ENCODE measurements at regions not wholly inside any gene's neighbourhood (a gene's known extent, or its start where the extent isn't known, plus 50 kb on each side); places are given as distances from the start of the nearest gene placed in this dataset.

DNA sequence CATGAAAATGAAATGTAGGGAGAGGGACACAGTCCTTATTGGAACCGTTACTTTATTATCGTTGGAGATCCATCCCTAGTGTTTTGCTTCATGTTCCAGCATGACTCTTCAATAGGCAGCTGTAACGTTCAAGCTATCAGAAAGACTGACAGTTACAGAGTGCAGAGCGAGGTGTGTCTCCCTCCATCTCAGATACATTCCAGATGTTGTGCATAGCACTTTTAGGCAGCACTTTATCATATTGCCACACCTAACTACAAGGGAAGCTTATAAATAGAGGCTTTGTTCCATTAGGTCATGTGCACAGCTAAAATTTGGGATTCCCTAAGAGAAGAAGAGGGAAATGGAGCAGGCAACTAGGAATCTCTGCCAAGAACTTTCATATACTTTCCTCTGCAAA, 1009.6 kb downstream of the ROBO2 start:
- Histone ChIP-seq H3K27ac (no peak overlapping the region), H3K9me3 (no peaks in the 10 kb centered on the region), H3K4me1 (no peaks in the 10 kb centered on the region), H3K27me3 (no peaks in the 10 kb centered on the region), H3K36me3 (no peaks in the 10 kb centered on the region), H3K4me3 (no peak overlapping the region)
- no peak for DNase-seq (ENCODE audit: extremely low spot score in 2 of 2)
- intact Hi-C loops (cut with DNase I), result no loop called here
- TF ChIP-seq POLR2A (IDR thresholded peaks at IDR 0.05) (no peak), POLR2AphosphoS5 (IDR thresholded peaks at IDR 0.05; ENCODE audit: insufficient read depth in 1 of 2, low read depth in 1 of 2) (no peak)
- TF ChIP-seq, protein P1, sequence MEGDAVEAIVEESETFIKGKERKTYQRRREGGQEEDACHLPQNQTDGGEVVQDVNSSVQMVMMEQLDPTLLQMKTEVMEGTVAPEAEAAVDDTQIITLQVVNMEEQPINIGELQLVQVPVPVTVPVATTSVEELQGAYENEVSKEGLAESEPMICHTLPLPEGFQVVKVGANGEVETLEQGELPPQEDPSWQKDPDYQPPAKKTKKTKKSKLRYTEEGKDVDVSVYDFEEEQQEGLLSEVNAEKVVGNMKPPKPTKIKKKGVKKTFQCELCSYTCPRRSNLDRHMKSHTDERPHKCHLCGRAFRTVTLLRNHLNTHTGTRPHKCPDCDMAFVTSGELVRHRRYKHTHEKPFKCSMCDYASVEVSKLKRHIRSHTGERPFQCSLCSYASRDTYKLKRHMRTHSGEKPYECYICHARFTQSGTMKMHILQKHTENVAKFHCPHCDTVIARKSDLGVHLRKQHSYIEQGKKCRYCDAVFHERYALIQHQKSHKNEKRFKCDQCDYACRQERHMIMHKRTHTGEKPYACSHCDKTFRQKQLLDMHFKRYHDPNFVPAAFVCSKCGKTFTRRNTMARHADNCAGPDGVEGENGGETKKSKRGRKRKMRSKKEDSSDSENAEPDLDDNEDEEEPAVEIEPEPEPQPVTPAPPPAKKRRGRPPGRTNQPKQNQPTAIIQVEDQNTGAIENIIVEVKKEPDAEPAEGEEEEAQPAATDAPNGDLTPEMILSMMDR (IDR thresholded peaks at IDR 0.05), result no peak

DNA sequence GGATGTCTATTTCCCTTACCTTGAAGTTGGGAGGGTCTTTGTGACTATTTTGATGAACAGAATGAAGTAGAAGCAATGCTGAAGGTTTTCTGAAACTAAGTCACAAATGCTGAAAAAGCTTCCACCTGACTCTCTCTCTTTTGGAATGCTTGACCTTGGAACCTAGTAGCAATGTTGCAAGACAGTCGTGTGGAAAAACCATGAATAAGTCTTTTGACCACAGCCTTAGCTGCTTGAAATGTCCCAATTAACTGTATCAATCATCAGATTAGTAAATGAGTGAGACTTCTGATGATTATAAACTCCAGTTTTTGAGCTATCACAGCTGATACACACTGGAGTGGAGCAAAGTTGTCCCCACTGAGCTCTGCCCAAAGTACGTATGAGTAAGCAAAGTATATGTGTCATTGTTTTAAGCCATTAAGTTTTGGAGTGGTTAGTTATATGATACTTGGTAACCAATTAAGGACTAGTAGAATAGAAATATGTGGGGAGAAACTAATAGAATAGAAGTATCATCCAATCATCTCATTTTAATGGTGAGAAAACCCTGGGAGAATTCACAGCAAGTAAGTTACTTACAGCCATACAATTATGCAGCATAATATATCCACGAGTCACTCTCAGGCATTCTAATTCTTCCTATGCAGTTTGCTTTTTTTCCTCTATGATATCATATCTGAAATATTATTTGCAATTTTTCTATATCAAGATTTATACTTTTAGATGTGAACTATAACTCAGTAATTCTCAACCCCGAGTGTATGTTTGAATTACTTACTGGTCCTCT, 1010.6 kb downstream of the ROBO2 start:
- Histone ChIP-seq H3K4me1 (no peaks in the 10 kb centered on the region), H3K36me3 (no peaks in the 10 kb centered on the region), H3K4me3 (no peak overlapping the region), H3K27me3 (no peaks in the 10 kb centered on the region), H3K27ac (no peak overlapping the region), H3K9me3 (no peaks in the 10 kb centered on the region)
- intact Hi-C loops (cut with DNase I), result no loop called here
- TF ChIP-seq POLR2AphosphoS5 (IDR thresholded peaks at IDR 0.05; ENCODE audit: insufficient read depth in 1 of 2, low read depth in 1 of 2), result no peak
- TF ChIP-seq, protein P1 (IDR thresholded peaks at IDR 0.05), result no peak
- TF ChIP-seq POLR2A (IDR thresholded peaks at IDR 0.05), result no peak
- DNase-seq (ENCODE audit: extremely low spot score in 2 of 2), result no peak

DNA sequence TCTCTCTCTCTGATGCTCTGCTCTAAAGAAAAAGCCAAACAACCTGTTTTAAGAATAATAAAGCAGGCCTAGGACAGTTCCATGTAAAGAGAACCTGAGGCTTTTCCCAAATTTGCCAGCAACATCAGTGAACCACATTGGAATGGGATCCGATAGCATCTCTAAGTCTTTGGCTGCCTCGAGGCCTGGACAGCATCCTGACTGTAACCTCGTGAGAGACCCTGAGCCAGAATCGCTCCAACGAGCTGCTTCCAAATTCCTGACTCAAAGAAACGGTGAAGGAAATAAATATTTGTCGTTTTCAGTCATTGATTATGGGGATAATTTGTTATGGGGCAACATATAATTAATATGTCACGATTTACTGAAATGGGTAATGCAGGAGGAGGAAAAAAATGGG, 1012.8 kb downstream of the ROBO2 start:
- no peaks in the 10 kb centered on the region for H3K27me3 ChIP-seq
- TF ChIP-seq POLR2AphosphoS5 (IDR thresholded peaks at IDR 0.05; ENCODE audit: insufficient read depth in 1 of 2, low read depth in 1 of 2) (no peak), POLR2A (IDR thresholded peaks at IDR 0.05) (no peak)
- TF ChIP-seq, protein P1 (IDR thresholded peaks at IDR 0.05), result no peak
- H3K4me1 ChIP-seq, result no peaks in the 10 kb centered on the region
- H3K9me3 ChIP-seq, result no peaks in the 10 kb centered on the region
- no peak overlapping the region for H3K4me3 ChIP-seq
- intact Hi-C loops (cut with DNase I), result no loop called here
- H3K36me3 ChIP-seq, result no peaks in the 10 kb centered on the region
- no peak overlapping the region for H3K27ac ChIP-seq
- no peak for DNase-seq (ENCODE audit: extremely low spot score in 2 of 2)

DNA sequence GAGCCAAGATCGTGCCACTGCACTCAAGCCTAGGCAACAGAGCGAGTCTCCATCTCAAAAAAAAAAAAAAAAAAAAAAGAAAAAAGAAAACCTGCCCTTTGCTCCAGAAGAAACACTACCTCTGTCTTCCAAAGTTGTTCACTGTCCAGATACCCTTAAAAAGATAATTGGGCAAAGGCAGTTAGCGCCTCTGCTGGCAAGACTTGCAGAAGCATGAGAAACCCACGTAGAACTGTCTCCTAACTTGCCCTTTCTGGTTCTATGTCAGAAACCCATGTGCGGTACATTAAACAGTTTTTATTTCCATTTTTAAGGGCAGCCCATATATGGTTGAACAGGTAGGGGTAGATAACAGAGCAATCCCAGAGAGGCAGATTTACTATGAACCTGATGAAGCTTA, 1026.4 kb downstream of the ROBO2 start:
- H3K36me3 ChIP-seq, result no peaks in the 10 kb centered on the region
- DNase-seq (ENCODE audit: extremely low spot score in 2 of 2), result no peak
- H3K4me3 ChIP-seq, result no peak overlapping the region
- H3K4me1 ChIP-seq, result no peaks in the 10 kb centered on the region
- TF ChIP-seq POLR2AphosphoS5 (IDR thresholded peaks at IDR 0.05; ENCODE audit: insufficient read depth in 1 of 2, low read depth in 1 of 2) (no peak), POLR2A (IDR thresholded peaks at IDR 0.05) (no peak)
- TF ChIP-seq, protein P1 (IDR thresholded peaks at IDR 0.05), result no peak
- H3K9me3 ChIP-seq, result no peaks in the 10 kb centered on the region
- intact Hi-C loops (cut with DNase I), result no loop called here
- H3K27me3 ChIP-seq, result no peaks in the 10 kb centered on the region
- no peak overlapping the region for H3K27ac ChIP-seq

DNA sequence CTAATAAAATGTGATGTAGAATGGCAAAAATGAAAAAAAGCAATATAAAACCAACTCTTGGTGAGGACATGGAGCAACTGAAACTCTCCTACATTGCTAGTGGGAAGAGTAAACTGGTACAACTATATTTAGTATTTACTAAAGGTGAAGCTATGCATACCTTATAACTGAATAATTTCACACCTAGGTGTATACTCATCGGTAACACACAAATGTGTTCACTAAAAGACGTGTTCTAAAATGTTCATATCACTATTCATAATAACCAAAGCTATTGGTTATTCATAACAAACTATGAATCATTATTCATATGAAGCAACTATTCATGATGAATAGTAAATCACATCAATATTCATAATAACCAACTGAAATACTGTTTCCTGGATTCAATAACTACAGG, 1030.3 kb downstream of the ROBO2 start:
- H3K36me3 ChIP-seq, result no peaks in the 10 kb centered on the region
- H3K4me3 ChIP-seq, result no peak overlapping the region
- no peak for DNase-seq (ENCODE audit: extremely low spot score in 2 of 2)
- no peaks in the 10 kb centered on the region for H3K9me3 ChIP-seq
- no peak overlapping the region for H3K27ac ChIP-seq
- TF ChIP-seq, protein P1 (IDR thresholded peaks at IDR 0.05), result no peak
- no peak for TF ChIP-seq POLR2A (IDR thresholded peaks at IDR 0.05)
- no peak for TF ChIP-seq POLR2AphosphoS5 (IDR thresholded peaks at IDR 0.05; ENCODE audit: insufficient read depth in 1 of 2, low read depth in 1 of 2)
- no peaks in the 10 kb centered on the region for H3K4me1 ChIP-seq
- H3K27me3 ChIP-seq, result no peaks in the 10 kb centered on the region
- intact Hi-C loops (cut with DNase I), result no loop called here

Measured in vagina (tissue), 2 donors.